LoVo (cell line): ENCODE measurements at regions not wholly inside any gene's neighbourhood (a gene's known extent, or its start where the extent isn't known, plus 50 kb on each side); places are given as distances from the start of the nearest gene placed in this dataset.
A peak's percentile ranks its signal among the peaks of the same experiment; 100 is the strongest.
"Not testable (repeated sequence)": the region's sequence is repeated elsewhere in the genome, so short reads cannot be mapped to it uniquely, and the experiment has no call there.

Experiments
- DNase-seq: peaks from one replicate; pipeline ENCODE4 v3.0.0-alpha.2; 2016; ENCODE audit warnings: low spot score

DNA sequence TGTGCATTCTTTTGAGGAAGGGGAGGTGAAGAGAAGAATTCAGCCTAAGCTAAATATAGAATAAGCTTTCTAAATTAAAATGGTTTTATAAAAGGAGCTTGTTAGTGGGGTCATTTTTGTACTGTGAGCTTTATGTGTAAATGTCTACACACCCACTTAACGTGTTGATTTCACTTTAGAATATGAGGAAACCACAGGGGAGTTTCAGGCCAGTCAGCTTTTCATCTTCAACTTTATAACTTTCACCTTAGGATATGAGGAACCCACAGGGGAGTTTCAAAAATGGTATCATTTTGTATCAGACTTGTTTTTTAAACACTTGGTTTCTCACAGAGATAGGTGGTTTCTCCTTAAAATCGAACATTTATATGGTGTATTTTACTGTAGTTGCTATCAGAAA lies 120.7 kb upstream of the NIPA1 start:
- not testable (repeated sequence) for DNase-seq

DNA sequence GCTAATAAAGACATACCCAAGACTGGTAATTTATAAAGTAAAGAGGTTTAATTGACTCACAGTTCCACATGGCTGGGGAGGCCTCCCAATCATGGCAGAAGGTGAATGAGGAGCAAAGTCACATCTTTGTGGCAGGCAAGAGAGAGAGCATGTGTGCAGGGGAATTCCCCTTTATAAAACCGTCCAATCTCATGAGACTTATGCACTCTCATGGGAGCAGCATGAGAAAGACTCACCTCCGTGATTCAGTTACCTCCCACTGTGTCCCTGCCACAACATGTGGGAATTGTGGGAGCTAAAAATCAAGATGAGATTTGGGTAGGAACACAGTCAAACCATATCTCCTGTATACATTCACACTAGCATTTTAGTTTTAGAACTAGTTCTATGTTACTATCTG lies 101.7 kb upstream of the NIPA1 start:
- not testable (repeated sequence) for DNase-seq

- not testable (repeated sequence) for DNase-seq
Observed at GRCh38 chr15:22699881-22700280, 86.6 kb upstream of the NIPA1 start.

DNA sequence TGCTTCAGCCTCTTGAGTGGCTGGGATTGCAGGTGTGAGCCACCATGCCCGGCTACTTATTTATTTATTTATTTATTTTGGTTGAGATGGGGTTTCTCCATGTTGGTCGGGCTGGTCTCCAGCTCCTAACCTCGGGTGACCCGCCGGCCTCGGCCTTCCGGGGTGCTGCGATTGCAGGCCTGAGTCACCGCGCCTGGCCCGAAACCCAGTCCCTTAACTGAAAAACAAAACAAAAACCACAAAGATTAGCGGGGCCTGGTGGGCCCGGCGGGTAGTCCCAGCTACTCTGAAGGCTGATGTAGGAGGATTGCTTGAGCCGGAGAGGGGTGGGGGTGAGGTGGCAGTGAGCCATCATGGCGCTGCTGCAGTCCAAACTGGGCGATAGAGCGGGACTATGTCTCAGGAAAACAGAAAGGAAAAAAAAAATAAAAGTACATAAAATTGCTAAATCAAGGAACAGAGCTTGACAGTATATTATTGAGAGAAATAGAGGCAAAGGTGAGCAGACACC lies 75.6 kb upstream of the NIPA1 start:
- not testable (repeated sequence) for DNase-seq

GRCh38 chr15:22713933-22714332 lies 72.5 kb upstream of the NIPA1 start:
- DNase-seq: not testable (repeated sequence)

- not testable (repeated sequence) for DNase-seq
Observed at GRCh38 chr15:22714358-22715132, 71.9 kb upstream of the NIPA1 start.

DNA sequence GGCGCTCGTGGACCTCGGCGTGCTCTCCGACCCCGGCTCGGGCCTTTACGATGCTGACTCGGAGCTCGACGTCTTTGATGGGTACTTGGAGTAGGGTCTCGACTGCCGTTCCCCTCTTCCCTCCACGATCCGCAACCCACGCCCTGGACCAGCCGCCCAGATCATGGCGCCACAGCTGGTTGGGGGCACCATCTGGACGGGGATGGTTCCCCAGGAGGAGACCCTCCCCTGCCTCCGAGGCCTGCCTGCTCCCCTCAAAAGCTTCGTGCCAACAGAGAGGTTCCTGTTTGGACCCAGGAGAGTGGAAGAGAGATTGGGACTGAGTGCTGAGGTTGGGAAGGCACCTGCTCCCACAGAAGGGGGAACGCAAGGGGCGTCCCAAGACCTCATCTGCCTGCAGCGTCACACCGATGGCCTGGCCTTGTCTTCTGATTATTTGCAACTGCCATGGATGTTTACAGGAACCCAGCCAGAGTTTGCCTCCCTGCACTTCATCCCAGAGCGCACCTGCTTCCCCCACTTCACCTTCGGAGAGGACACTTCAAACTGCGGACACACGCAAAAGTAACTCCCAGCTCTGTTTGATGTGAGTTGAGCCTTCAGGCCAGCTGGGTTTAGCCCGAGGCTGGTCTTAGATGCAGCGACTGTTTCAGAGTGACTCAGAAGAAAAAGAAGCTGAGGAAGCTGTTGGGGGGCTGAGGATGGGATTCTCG lies 71.2 kb upstream of the NIPA1 start:
- not testable (repeated sequence) for DNase-seq

DNA sequence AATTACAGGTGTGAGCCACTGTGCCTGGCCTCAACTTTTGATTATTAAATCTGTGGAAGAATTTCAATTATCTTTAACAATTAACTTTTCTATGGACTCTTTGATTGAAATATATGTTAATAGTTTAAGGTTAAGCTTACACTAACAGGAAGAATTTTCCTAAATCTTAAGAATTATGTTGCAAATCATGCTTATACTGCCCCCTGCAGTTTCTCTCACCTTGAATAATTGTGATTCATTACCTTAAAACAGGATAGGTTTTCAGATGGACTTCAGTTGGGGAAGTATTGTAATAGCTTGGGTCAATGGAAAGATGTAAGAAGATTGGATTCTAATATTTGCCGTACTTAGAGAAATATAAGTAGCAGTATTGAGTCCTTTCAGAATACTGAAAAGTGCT lies 66.5 kb upstream of the NIPA1 start:
- not testable (repeated sequence) for DNase-seq

GRCh38 chr15:22726104-22726503 lies 60.3 kb upstream of the NIPA1 start:
- not testable (repeated sequence) for DNase-seq

DNA sequence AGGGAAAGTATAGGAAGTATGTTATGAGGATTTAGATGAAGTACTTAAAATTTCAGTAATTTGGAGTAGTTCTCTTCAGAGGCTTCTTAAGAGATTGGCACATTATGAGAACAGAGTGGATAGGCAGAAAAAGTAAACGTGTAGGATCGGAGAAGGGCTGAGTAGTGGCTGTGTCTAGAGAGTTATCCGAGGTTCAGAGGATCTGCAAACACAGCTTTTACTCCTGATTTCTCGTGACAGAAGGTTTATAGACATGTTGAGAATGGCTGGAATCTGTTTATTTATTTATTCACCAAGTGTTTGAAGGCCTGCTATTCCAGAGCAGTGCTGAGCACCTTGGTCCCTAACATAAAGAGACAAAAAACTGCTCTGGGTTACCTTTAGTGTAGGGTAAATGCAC lies 51.4 kb upstream of the NIPA1 start:
- not testable (repeated sequence) for DNase-seq

GRCh38 chr15:22735781-22736180 lies 50.7 kb upstream of the NIPA1 start:
- DNase-seq: peak; percentile 6

DNA sequence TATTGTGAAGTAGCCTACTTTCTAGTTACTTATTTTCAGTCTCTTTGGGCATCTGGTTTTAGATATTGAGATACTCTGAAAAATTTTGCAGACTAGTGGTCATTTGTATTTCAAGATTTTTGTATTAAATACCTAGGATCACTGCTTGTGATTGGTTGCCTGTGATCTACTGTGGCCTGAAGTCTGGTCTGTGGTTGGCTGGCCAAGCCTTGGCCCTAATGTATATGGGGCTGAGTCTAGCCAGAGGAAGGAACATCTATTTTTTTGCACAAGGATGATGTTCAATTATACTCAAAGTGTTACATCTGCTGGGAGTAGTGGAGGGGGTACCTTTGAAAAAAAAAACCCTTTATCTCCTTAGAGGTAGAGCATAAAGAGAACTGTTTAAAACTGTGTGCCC lies 50.2 kb upstream of the NIPA1 start:
- not testable (repeated sequence) for DNase-seq
